Mucosa of descending colon (tissue), 3 donors: ENCODE measurements at regions not wholly inside any gene's neighbourhood (a gene's known extent, or its start where the extent isn't known, plus 50 kb on each side); places are given as distances from the start of the nearest gene placed in this dataset.

Experiments used
- ATAC-seq: fragments of 200-7000 bp; cut with Tn5 transposase; one replicate; pipeline ENCODE4 v1.9.1; 2020; ENCODE audit warnings: mild to moderate bottlenecking, moderate library complexity
- DNase-seq, 3 donors: peaks; one replicate each; pipeline ENCODE4 v3.0.0-alpha.2; 2020
- H3K36me3 ChIP-seq: fragments of 200-600 bp; one replicate; pipeline ENCODE4 v1.8.0; 2021; ENCODE audit warnings: low read depth, mild to moderate bottlenecking
- H3K4me1 ChIP-seq: fragments of 200-600 bp; one replicate; pipeline ENCODE4 v1.8.0; 2021; ENCODE audit warnings: low read depth, mild to moderate bottlenecking
- H3K4me3 ChIP-seq: fragments of 200-600 bp; one replicate; pipeline ENCODE4 v1.8.0; 2021; ENCODE audit warnings: mild to moderate bottlenecking
- H3K9me3 ChIP-seq: fragments of 200-600 bp; one replicate; pipeline ENCODE4 v1.8.0; 2021; ENCODE audit warnings: mild to moderate bottlenecking
- CTCF ChIP-seq: fragments of 200-600 bp; IDR thresholded peaks from one replicate; pipeline ENCODE4 v1.8.0; 2022; ENCODE audit warnings: antibody characterized with exemption, mild to moderate bottlenecking
- intact Hi-C, 2 donors: fragments of 100-400 bp; cut with DNase I in 1 of 2; cut with micrococcal nuclease in 1 of 2; formaldehyde crosslinking; loops; one replicate each; pipeline versions ENCODE4 v1.11.0 to v1.11.1; 2022; cut with DNase I, micrococcal nuclease
- donor health status: DM: no; HTN: no; CAD: no; lungs with moderate emphysema.
- donor health status: DM: no; HTN: no; CAD: no.
- donor health status: DM: no; HTN: yes; CAD: no.

- Histone ChIP-seq H3K36me3 (no peaks in the 10 kb centered on the region), H3K9me3 (no peaks in the 10 kb centered on the region), H3K4me1 (peaks cover 4% of the 10 kb centered on the region), H3K4me3 (no peak overlapping the region)
- intact Hi-C loops = no loop called here
- no peak for TF ChIP-seq CTCF
- DNase-seq (no peak), ATAC-seq (no peak)
These were observed 418.6 kb downstream of the ZNF521 start for GRCh38 chr18:24933345-24933744.

- no peak for TF ChIP-seq CTCF
- Histone ChIP-seq H3K4me1 (peaks cover 4% of the 10 kb centered on the region), H3K4me3 (no peak overlapping the region), H3K36me3 (no peaks in the 10 kb centered on the region), H3K9me3 (no peaks in the 10 kb centered on the region)
- ATAC-seq (no peak), DNase-seq (no peak)
- intact Hi-C loops = no loop called here
These were observed 417.6 kb downstream of the ZNF521 start for GRCh38 chr18:24934258-24934932.

GRCh38 chr18:24935008-24935407, 417.0 kb downstream of the ZNF521 start:
- H3K36me3 ChIP-seq = no peaks in the 10 kb centered on the region
- no peak for DNase-seq
- TF ChIP-seq CTCF = no peak
- no peak for ATAC-seq
- intact Hi-C loops = no loop called here
- peaks cover 4% of the 10 kb centered on the region for H3K4me1 ChIP-seq
- no peaks in the 10 kb centered on the region for H3K9me3 ChIP-seq
- H3K4me3 ChIP-seq = no peak overlapping the region

- H3K4me1 ChIP-seq = no peaks in the 10 kb centered on the region
- intact Hi-C loops = no loop called here
- no peak for DNase-seq
- no peak for ATAC-seq
- no peak overlapping the region for H3K4me3 ChIP-seq
- H3K9me3 ChIP-seq = no peaks in the 10 kb centered on the region
- no peaks in the 10 kb centered on the region for H3K36me3 ChIP-seq
- no peak for TF ChIP-seq CTCF
These were observed 416.1 kb downstream of the ZNF521 start for GRCh38 chr18:24935896-24936295.

- ATAC-seq (no peak), DNase-seq (no peak)
- no peaks in the 10 kb centered on the region for H3K36me3 ChIP-seq
- no peak overlapping the region for H3K4me3 ChIP-seq
- TF ChIP-seq CTCF = no peak
- H3K9me3 ChIP-seq = no peaks in the 10 kb centered on the region
- H3K4me1 ChIP-seq = no peaks in the 10 kb centered on the region
- intact Hi-C loops = no loop called here
These were observed 415.3 kb downstream of the ZNF521 start for GRCh38 chr18:24936691-24937090.
